OCI-LY7 (cell line): ENCODE measurements at regions not wholly inside any gene's neighbourhood (a gene's known extent, or its start where the extent isn't known, plus 50 kb on each side); places are given as distances from the start of the nearest gene placed in this dataset.

Source experiments
- BruUV-seq: library from RNA; stranded (reverse); fragments of 400-500 nt; replicated peaks from 2 replicates; lab custom pipeline; 2021; lab: Mats Ljungman, UMichigan
- CTCF ChIA-PET: fragments of 300-600 bp; sonication (Branson Sonifier 250); formaldehyde crosslinking; loops from one replicate; lab custom pipeline; 2022; ENCODE audit warnings: antibody characterized with exemption; ENCODE audit not compliant: unreplicated experiment; lab: Charles Lee
- POLR2A ChIA-PET: fragments of 300-600 bp; sonication (Branson Sonifier 250); formaldehyde crosslinking; loops from one replicate; lab custom pipeline; 2022; ENCODE audit warnings: antibody characterized with exemption; lab: Charles Lee
- DNase-seq: peaks from one replicate; pipeline ENCODE4 v3.0.0-alpha.2; 2015; ENCODE audit warnings: low spot score
- H2AFZ ChIP-seq: fragments of 200-600 bp; sonication (generic), shearing (Covaris generic); 2 replicates; pipeline ENCODE4 v1.6.1; 2014; ENCODE audit warnings: mild to moderate bottlenecking, antibody characterized with exemption, low read length, moderate library complexity
- H3K27ac ChIP-seq: fragments of 200-600 bp; sonication (generic); 2 replicates; pipeline ENCODE4 v1.5.1; 2014; ENCODE audit warnings: mixed run types, low read depth, mild to moderate bottlenecking, moderate library complexity, low read length, inconsistent platforms; ENCODE audit not compliant: poor library complexity, severe bottlenecking
- H3K36me3 ChIP-seq: fragments of 200-600 bp; sonication (generic); 2 replicates; pipeline ENCODE4 v1.6.1; 2014; ENCODE audit warnings: mild to moderate bottlenecking, antibody characterized with exemption, low read length, moderate library complexity, mixed read lengths; ENCODE audit not compliant: insufficient read depth
- H3K4me1 ChIP-seq: fragments of 200-600 bp; sonication (generic); 2 replicates; pipeline ENCODE4 v1.5.1; 2014; ENCODE audit warnings: mild to moderate bottlenecking, low read length; ENCODE audit not compliant: insufficient read depth, poor library complexity, severe bottlenecking
- H3K4me2 ChIP-seq: fragments of 200-600 bp; sonication (generic); 2 replicates; pipeline ENCODE4 v1.6.1; 2014; ENCODE audit warnings: mild to moderate bottlenecking, low read length
- H3K4me3 ChIP-seq: fragments of 200-600 bp; sonication (generic); 2 replicates; pipeline ENCODE4 v1.5.1; 2014; ENCODE audit warnings: mild to moderate bottlenecking, low read depth, low read length; ENCODE audit not compliant: poor library complexity, severe bottlenecking
- H3K79me2 ChIP-seq: fragments of 200-600 bp; sonication (generic); 2 replicates; pipeline ENCODE4 v1.6.1; 2016; ENCODE audit warnings: low read depth, mild to moderate bottlenecking, low read length, moderate library complexity, mixed read lengths; ENCODE audit not compliant: insufficient read depth
- H3K9me2 ChIP-seq: fragments of 200-600 bp; sonication (generic); 2 replicates; pipeline ENCODE4 v1.6.1; 2016; ENCODE audit warnings: mild to moderate bottlenecking, low read length, mixed read lengths; ENCODE audit not compliant: insufficient read depth
- H3K9me3 ChIP-seq: fragments of 200-600 bp; sonication (generic); 2 replicates; pipeline ENCODE4 v1.6.1; 2014; ENCODE audit warnings: mild to moderate bottlenecking, mixed run types, low read length, mixed read lengths
- H4K20me1 ChIP-seq: fragments of 200-600 bp; sonication (generic); 2 replicates; pipeline ENCODE4 v1.6.1; 2014; ENCODE audit warnings: mild to moderate bottlenecking, antibody characterized with exemption, low read length, moderate library complexity, mixed read lengths; ENCODE audit not compliant: insufficient read depth
- EZH2phosphoT487 ChIP-seq: fragments of 200-600 bp; sonication (generic); IDR thresholded peaks from 2 replicates; pipeline ENCODE4 v1.6.1; 2018; ENCODE audit warnings: low read depth, borderline replicate concordance, mild to moderate bottlenecking, mixed run types, antibody characterized with exemption, low read length, moderate library complexity, mixed read lengths
- intact Hi-C: fragments of 100-400 bp; cut with micrococcal nuclease; formaldehyde crosslinking; loops from one replicate; pipeline ENCODE4 v1.10.0; 2022; ENCODE audit not compliant: unreplicated experiment
- TF ChIP-seq, protein P1 (sequence below): fragments of 200-600 bp; sonication (generic); conservative IDR thresholded peaks from 2 replicates; pipeline ENCODE4 v1.5.1; 2014; ENCODE audit warnings: mild to moderate bottlenecking, antibody characterized with exemption, low read length, moderate library complexity, mixed read lengths

GRCh38 chr16:86335266-86336172 is 174.8 kb upstream of the FOXF1 start:
- ChIA-PET CTCF (no interaction called here), POLR2A (interaction anchor here (0.6 kb wide), 1 partner anchor 14 kb away, joined by 3 read pairs; no protein-coding TSS in a partner anchor)
- no peaks in the 10 kb centered on the region for H3K79me2 ChIP-seq
- no peaks in the 10 kb centered on the region for H3K36me3 ChIP-seq
- no TSS peak for BruUV-seq
- no peaks in the 10 kb centered on the region for H3K9me2 ChIP-seq
- H3K27ac ChIP-seq: no peak overlapping the region
- H4K20me1 ChIP-seq: no peaks in the 10 kb centered on the region
- H3K4me1 ChIP-seq: no peaks in the 10 kb centered on the region
- TF ChIP-seq, protein P1, sequence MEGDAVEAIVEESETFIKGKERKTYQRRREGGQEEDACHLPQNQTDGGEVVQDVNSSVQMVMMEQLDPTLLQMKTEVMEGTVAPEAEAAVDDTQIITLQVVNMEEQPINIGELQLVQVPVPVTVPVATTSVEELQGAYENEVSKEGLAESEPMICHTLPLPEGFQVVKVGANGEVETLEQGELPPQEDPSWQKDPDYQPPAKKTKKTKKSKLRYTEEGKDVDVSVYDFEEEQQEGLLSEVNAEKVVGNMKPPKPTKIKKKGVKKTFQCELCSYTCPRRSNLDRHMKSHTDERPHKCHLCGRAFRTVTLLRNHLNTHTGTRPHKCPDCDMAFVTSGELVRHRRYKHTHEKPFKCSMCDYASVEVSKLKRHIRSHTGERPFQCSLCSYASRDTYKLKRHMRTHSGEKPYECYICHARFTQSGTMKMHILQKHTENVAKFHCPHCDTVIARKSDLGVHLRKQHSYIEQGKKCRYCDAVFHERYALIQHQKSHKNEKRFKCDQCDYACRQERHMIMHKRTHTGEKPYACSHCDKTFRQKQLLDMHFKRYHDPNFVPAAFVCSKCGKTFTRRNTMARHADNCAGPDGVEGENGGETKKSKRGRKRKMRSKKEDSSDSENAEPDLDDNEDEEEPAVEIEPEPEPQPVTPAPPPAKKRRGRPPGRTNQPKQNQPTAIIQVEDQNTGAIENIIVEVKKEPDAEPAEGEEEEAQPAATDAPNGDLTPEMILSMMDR: no peak
- no peak for TF ChIP-seq EZH2phosphoT487
- H3K9me3 ChIP-seq: no peaks in the 10 kb centered on the region
- H3K4me2 ChIP-seq: no peak overlapping the region
- intact Hi-C loops: no loop called here
- DNase-seq: no peak
- H3K4me3 ChIP-seq: no peak overlapping the region
- H2AFZ ChIP-seq: no peak overlapping the region

DNA sequence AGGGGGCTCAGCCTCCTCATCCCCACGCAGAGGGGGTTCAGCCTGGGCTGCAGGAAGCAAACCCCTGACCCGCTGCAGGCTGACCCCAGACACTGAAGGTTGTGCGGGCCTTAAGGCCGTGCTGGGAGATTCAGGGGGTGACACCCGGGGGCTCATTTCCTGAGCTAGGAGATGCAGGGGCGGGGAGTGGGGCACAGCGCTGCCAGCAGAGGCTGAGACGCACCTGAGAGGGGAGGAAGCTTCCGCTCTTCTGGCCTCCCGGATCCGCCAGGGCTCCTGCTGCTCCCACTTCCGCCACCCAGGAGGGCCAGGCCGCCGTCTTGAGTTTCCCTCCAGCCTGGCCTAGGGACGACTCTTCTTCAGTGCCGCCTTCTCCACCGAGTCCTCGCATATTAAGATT is 173.2 kb upstream of the FOXF1 start:
- H4K20me1 ChIP-seq: no peaks in the 10 kb centered on the region
- intact Hi-C loops: no loop called here
- BruUV-seq: no TSS peak

More for the DNA sequence above, 173.2 kb upstream of the FOXF1 start:
- Histone ChIP-seq H3K9me3 (no peaks in the 10 kb centered on the region), H3K4me3 (no peak overlapping the region), H3K4me1 (no peaks in the 10 kb centered on the region), H3K79me2 (no peaks in the 10 kb centered on the region), H2AFZ (no peak overlapping the region), H3K9me2 (no peaks in the 10 kb centered on the region), H3K36me3 (no peaks in the 10 kb centered on the region), H3K27ac (no peak overlapping the region), H3K4me2 (no peak overlapping the region)
- no peak for DNase-seq
- ChIA-PET CTCF (interaction anchor here (0.6 kb wide), 1 partner anchor 1719 kb away, joined by 3 read pairs; no protein-coding TSS in a partner anchor), POLR2A (no interaction called here)
- no peak for TF ChIP-seq EZH2phosphoT487
- TF ChIP-seq, protein P1: no peak
